Right lobe of liver (tissue), 6 donors: ENCODE measurements at regions not wholly inside any gene's neighbourhood (a gene's known extent, or its start where the extent isn't known, plus 50 kb on each side); places are given as distances from the start of the nearest gene placed in this dataset.
A peak's percentile ranks its signal among the peaks of the same experiment; 100 is the strongest.

Experiments used
- ATAC-seq, 4 donors: fragments of 200-7000 bp; cut with Tn5 transposase; one replicate each; pipeline ENCODE4 v1.9.1; 2020; ENCODE audit warnings: mild to moderate bottlenecking in 4 of 4, moderate library complexity in 4 of 4
- DNase-seq, 3 donors: peaks; one replicate each; pipeline ENCODE4 v3.0.0-alpha.2; 2020
- H3K27ac ChIP-seq, 3 donors: fragments of 200-600 bp; one replicate each; pipeline ENCODE4 v1.8.0; 2022
- H3K27me3 ChIP-seq, 2 donors: fragments of 200-600 bp; one replicate each; pipeline ENCODE4 v1.8.0; 2022
- H3K36me3 ChIP-seq, 4 donors: fragments of 200-600 bp; sonication (generic) in 1 of 4; one replicate each; pipeline versions ENCODE4 v1.5.1 to v1.8.0; 2017 to 2022; ENCODE audit warnings: control low read depth in 1 of 4
- H3K4me1 ChIP-seq, 4 donors: fragments of 200-600 bp; sonication (generic) in 1 of 4; one replicate each; pipeline versions ENCODE4 v1.5.1 to v1.8.0; 2017 to 2022; ENCODE audit warnings: control low read depth in 1 of 4
- H3K4me3 ChIP-seq, 3 donors: fragments of 200-600 bp; one replicate each; pipeline ENCODE4 v1.8.0; 2022
- H3K9me3 ChIP-seq, 4 donors: fragments of 200-600 bp; sonication (generic) in 1 of 4; one replicate each; pipeline versions ENCODE4 v1.5.1 to v1.8.0; 2017 to 2022; ENCODE audit warnings: control low read depth in 1 of 4
- CTCF ChIP-seq, 4 donors: fragments of 200-600 bp in 3 of 4; fragments of 450-650 bp in 1 of 4; IDR thresholded peaks; one replicate each; pipeline versions ENCODE4 v1.5.1 to v1.8.0; 2016 to 2022; ENCODE audit warnings: antibody characterized with exemption in 4 of 4, mild to moderate bottlenecking in 2 of 4
- POLR2A ChIP-seq: fragments of 450-650 bp; IDR thresholded peaks from one replicate; pipeline ENCODE4 v1.6.1; 2017; ENCODE audit warnings: antibody characterized with exemption, mild to moderate bottlenecking
- WGBS: methylation state at CpG from one replicate; pipeline ENCODE4 v1.1.6; 2018; ENCODE audit warnings: low coverage, low lambda C conversion rate; ENCODE audit not compliant: insufficient coverage; ENCODE audit errors: missing lambda C conversion rate; 5-methylcytosine and 5-hydroxymethylcytosine counted together
- intact Hi-C, 2 donors: fragments of 100-400 bp; cut with DNase I; formaldehyde crosslinking; loops; one replicate each; pipeline versions ENCODE4 v1.11.2 to v1.14.1; 2022
- donor health status: DM: no; HTN: yes; CAD: no.
- donor health status: DM: no; HTN: no; CAD: no.
- donor health status: DM: no; HTN: no; CAD: no.
- donor health status: DM: no; HTN: yes; CAD: no.
- donor health status: DM: no; HTN: yes; CAD: no.

- H3K27me3 ChIP-seq, result no peaks in the 10 kb centered on the region
- TF ChIP-seq CTCF (IDR thresholded peaks at IDR 0.05), result no peak
- no peak for TF ChIP-seq POLR2A
- peaks cover 0 to 12% (median 3%) of the 10 kb centered on the region in 4 donors for H3K4me1 ChIP-seq
- DNase-seq, result no peak
- H3K27ac ChIP-seq, result no peak overlapping the region
- H3K9me3 ChIP-seq, result no peaks in the 10 kb centered on the region
- H3K36me3 ChIP-seq, result no peaks in the 10 kb centered on the region
- no CpG with 5 or more reads among the region's 5 CpGs for WGBS
- ATAC-seq, result no peak
- H3K4me3 ChIP-seq, result no peak overlapping the region
- intact Hi-C loops, result no loop called here
These were observed 70.0 kb upstream of the SLC6A6 start for GRCh38 chr3:14332392-14332791.

DNA sequence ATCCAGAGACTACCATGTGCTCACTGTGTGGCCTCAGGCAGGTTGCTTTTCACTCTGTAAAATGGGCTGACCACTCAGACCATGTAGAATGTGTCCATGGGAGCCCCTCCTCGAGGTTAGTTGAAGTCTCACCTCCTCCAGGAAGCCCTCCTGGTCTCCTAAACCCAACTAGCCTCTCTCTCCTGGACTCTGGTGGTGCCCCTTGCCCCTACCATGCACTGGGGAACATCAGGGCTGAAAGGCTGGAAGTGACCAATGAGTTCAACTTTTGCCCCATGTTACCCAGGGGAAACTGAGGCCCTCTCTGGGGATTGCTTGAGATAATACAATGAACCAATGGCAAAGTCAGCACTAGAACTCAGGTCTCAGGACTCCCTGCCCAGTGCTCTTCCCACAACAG, 69.2 kb upstream of the SLC6A6 start:
- Histone ChIP-seq H3K36me3 (no peaks in the 10 kb centered on the region), H3K27me3 (no peaks in the 10 kb centered on the region), H3K4me3 (no peak overlapping the region), H3K9me3 (no peaks in the 10 kb centered on the region), H3K27ac (no peak overlapping the region), H3K4me1 (peaks cover 0 to 12% (median 3%) of the 10 kb centered on the region in 4 donors)
- no peak for DNase-seq
- ATAC-seq, result no peak
- WGBS, result no CpG with 5 or more reads among the region's 1 CpG
- TF ChIP-seq POLR2A, result no peak
- TF ChIP-seq CTCF (IDR thresholded peaks at IDR 0.05), result no peak
- intact Hi-C loops, result no loop called here

- intact Hi-C loops, result no loop called here
- no peak for ATAC-seq
- Histone ChIP-seq H3K9me3 (no peaks in the 10 kb centered on the region), H3K36me3 (no peaks in the 10 kb centered on the region), H3K4me1 (peaks cover 0 to 12% (median 3%) of the 10 kb centered on the region in 4 donors), H3K27me3 (no peaks in the 10 kb centered on the region), H3K27ac (no peak overlapping the region), H3K4me3 (no peak overlapping the region)
- no peak for TF ChIP-seq POLR2A
- 17% methylated on average over 1 of the region's 8 CpGs for WGBS
- no peak for DNase-seq
These were observed 68.8 kb upstream of the SLC6A6 start for GRCh38 chr3:14333621-14334020.

DNA sequence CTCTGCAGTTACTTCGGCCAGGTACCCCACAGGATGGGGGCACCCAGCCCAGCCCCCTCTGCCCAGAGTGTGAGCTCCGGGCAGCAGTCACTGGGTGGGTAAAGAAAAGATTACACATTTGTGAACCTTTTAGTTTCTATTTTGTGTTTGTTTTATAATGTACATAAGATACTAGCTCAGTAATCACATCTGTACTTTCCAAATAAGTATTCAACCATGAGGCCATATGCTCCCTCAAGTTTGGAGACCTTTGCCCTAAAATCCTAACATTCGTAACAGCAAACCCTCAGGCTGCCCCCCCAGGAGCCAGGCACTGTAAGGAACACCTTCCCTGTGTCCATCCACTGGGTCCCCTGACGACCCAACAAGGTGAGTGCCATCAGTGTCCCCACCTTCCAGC, 68.3 kb upstream of the SLC6A6 start:
- Histone ChIP-seq H3K27ac (no peak overlapping the region), H3K27me3 (no peaks in the 10 kb centered on the region), H3K9me3 (no peaks in the 10 kb centered on the region), H3K4me3 (no peak overlapping the region), H3K4me1 (peaks cover 0 to 12% (median 3%) of the 10 kb centered on the region in 4 donors), H3K36me3 (no peaks in the 10 kb centered on the region)
- intact Hi-C loops, result no loop called here
- DNase-seq (no peak), ATAC-seq (peak in 1 of 4 donors; percentile 15)
- WGBS, result 29% methylated on average over 1 of the region's 4 CpGs
- TF ChIP-seq POLR2A, result no peak

- Histone ChIP-seq H3K4me1 (peaks cover 0 to 12% (median 3%) of the 10 kb centered on the region in 4 donors), H3K4me3 (no peak overlapping the region), H3K36me3 (no peaks in the 10 kb centered on the region), H3K9me3 (no peaks in the 10 kb centered on the region), H3K27me3 (no peaks in the 10 kb centered on the region), H3K27ac (no peak overlapping the region)
- TF ChIP-seq CTCF (IDR thresholded peaks at IDR 0.05), result no peak
- TF ChIP-seq POLR2A, result no peak
- ATAC-seq, result no peak
- no peak for DNase-seq
- 90% methylated on average over 7 of the region's 7 CpGs for WGBS
- intact Hi-C loops, result no loop called here
These were observed 67.5 kb upstream of the SLC6A6 start for GRCh38 chr3:14334936-14335335.
